ENCODE measurements at regions not wholly inside any gene's neighbourhood (a gene's known extent, or its start where the extent isn't known, plus 50 kb on each side); places are given as distances from the start of the nearest gene placed in this dataset.

DNA sequence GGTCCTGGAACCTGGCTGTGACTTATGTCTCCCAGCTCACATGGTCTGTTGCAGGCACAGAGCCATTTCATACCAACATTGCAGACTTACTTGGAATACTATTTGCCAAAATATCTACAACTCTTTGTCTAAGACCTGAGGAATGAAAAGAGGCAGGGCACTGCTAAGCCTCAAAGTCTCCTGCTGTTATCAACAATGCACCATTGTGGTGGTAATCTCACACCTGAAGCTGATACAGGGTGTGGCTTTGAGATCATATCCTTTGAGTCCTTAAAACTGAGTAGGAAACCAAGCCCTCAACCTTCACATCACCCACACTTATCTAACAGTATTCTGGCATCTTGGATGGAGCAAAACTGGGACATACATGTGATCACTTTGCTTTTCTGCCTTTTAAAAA lies 782.0 kb downstream of the EPHA3 start:
- Histone ChIP-seq H3K79me2 (replicated peaks; ENCODE audit: insufficient read depth, low read length) (no peaks in the 10 kb centered on the region), H3K9me3 (ENCODE audit: low read length) (no peaks in the 10 kb centered on the region), H2AFZ (ENCODE audit: low read depth, low read length) (no peak overlapping the region)

DNA sequence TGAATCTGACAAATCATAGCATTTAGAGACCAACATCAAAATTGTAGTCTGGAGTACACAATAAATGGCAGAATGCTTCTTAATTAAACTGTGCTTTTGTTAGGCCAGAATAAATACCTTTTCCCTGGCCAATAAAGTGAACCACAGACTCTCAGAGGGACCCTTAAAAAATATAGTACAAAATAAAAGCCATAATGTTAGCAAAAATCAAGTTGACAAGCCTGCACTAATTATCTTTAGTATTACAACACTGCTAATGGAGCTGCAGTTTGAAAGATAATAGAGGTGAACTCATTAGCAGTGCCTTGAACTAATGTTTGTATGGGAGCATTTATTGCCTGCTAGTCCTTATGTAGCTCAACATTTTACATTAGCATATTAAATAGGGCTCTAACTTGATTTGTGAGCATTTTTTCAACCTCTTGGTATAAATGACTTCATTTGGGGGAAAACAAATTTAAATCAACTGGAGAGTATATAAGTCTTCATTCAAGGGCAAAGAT lies 801.3 kb downstream of the EPHA3 start:
- no peaks in the 10 kb centered on the region for H3K79me2 ChIP-seq (replicated peaks; ENCODE audit: insufficient read depth, low read length)
- no peak overlapping the region for H3K4me3 ChIP-seq (ENCODE audit: low read length)
- H3K27me3 ChIP-seq (ENCODE audit: insufficient read depth, low read depth, low read length): no peaks in the 10 kb centered on the region
- no peaks in the 10 kb centered on the region for H3K9me2 ChIP-seq (ENCODE audit: insufficient read depth, low read length)
- no peaks in the 10 kb centered on the region for H4K20me1 ChIP-seq (ENCODE audit: insufficient read depth)
- H3K36me3 ChIP-seq (ENCODE audit: insufficient read depth, low read length): no peaks in the 10 kb centered on the region
- H2AFZ ChIP-seq (ENCODE audit: low read depth, low read length): no peak overlapping the region
- no peak overlapping the region for H3K9ac ChIP-seq (ENCODE audit: low read length)
- no peak overlapping the region for H3K4me2 ChIP-seq (ENCODE audit: low read length)
- peaks cover 8% of the 10 kb centered on the region for H3K9me3 ChIP-seq (ENCODE audit: low read length)
- no peak overlapping the region for H3K27ac ChIP-seq (ENCODE audit: low read length)
- TF ChIP-seq SMC3 (conservative IDR thresholded peaks at IDR 0.05; ENCODE audit: poor library complexity): no peak
- no peak for TF ChIP-seq POLR2AphosphoS5 (IDR thresholded peaks at IDR 0.05)
- no peak for TF ChIP-seq EZH2 (IDR thresholded peaks at IDR 0.05; ENCODE audit: borderline replicate concordance, insufficient read depth, low read length, poor library complexity, severe bottlenecking)
- TF ChIP-seq MXI1 (conservative IDR thresholded peaks at IDR 0.05; ENCODE audit: poor library complexity, severe bottlenecking): no peak
- no peak for TF ChIP-seq RAD21 (conservative IDR thresholded peaks at IDR 0.05)
- no peak for TF ChIP-seq EP300 (conservative IDR thresholded peaks at IDR 0.05; ENCODE audit: poor library complexity, severe bottlenecking)
- TF ChIP-seq, protein P1, sequence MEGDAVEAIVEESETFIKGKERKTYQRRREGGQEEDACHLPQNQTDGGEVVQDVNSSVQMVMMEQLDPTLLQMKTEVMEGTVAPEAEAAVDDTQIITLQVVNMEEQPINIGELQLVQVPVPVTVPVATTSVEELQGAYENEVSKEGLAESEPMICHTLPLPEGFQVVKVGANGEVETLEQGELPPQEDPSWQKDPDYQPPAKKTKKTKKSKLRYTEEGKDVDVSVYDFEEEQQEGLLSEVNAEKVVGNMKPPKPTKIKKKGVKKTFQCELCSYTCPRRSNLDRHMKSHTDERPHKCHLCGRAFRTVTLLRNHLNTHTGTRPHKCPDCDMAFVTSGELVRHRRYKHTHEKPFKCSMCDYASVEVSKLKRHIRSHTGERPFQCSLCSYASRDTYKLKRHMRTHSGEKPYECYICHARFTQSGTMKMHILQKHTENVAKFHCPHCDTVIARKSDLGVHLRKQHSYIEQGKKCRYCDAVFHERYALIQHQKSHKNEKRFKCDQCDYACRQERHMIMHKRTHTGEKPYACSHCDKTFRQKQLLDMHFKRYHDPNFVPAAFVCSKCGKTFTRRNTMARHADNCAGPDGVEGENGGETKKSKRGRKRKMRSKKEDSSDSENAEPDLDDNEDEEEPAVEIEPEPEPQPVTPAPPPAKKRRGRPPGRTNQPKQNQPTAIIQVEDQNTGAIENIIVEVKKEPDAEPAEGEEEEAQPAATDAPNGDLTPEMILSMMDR (IDR thresholded peaks at IDR 0.05; ENCODE audit: poor library complexity, severe bottlenecking): no peak
- no peak for TF ChIP-seq TAF1 (IDR thresholded peaks at IDR 0.05; ENCODE audit: low read depth)
- TF ChIP-seq, protein P2, sequence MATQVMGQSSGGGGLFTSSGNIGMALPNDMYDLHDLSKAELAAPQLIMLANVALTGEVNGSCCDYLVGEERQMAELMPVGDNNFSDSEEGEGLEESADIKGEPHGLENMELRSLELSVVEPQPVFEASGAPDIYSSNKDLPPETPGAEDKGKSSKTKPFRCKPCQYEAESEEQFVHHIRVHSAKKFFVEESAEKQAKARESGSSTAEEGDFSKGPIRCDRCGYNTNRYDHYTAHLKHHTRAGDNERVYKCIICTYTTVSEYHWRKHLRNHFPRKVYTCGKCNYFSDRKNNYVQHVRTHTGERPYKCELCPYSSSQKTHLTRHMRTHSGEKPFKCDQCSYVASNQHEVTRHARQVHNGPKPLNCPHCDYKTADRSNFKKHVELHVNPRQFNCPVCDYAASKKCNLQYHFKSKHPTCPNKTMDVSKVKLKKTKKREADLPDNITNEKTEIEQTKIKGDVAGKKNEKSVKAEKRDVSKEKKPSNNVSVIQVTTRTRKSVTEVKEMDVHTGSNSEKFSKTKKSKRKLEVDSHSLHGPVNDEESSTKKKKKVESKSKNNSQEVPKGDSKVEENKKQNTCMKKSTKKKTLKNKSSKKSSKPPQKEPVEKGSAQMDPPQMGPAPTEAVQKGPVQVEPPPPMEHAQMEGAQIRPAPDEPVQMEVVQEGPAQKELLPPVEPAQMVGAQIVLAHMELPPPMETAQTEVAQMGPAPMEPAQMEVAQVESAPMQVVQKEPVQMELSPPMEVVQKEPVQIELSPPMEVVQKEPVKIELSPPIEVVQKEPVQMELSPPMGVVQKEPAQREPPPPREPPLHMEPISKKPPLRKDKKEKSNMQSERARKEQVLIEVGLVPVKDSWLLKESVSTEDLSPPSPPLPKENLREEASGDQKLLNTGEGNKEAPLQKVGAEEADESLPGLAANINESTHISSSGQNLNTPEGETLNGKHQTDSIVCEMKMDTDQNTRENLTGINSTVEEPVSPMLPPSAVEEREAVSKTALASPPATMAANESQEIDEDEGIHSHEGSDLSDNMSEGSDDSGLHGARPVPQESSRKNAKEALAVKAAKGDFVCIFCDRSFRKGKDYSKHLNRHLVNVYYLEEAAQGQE (IDR thresholded peaks at IDR 0.05; ENCODE audit: borderline replicate concordance): no peak
- H3F3A ChIP-seq (ENCODE audit: insufficient read depth, low read length, poor library complexity, severe bottlenecking): no peaks in the 10 kb centered on the region

More for the DNA sequence above, 782.0 kb downstream of the EPHA3 start:
- Histone ChIP-seq H3K4me3 (ENCODE audit: low read length) (no peak overlapping the region), H3K9ac (ENCODE audit: low read length) (no peak overlapping the region), H4K20me1 (ENCODE audit: insufficient read depth) (no peaks in the 10 kb centered on the region), H3F3A (ENCODE audit: insufficient read depth, low read length, poor library complexity, severe bottlenecking) (no peaks in the 10 kb centered on the region), H3K27ac (ENCODE audit: low read length) (no peak overlapping the region), H3K9me2 (ENCODE audit: insufficient read depth, low read length) (no peaks in the 10 kb centered on the region), H3K4me2 (ENCODE audit: low read length) (no peak overlapping the region), H3K36me3 (ENCODE audit: insufficient read depth, low read length) (no peaks in the 10 kb centered on the region), H3K27me3 (ENCODE audit: insufficient read depth, low read depth, low read length) (no peaks in the 10 kb centered on the region)
- TF ChIP-seq EZH2 (IDR thresholded peaks at IDR 0.05; ENCODE audit: borderline replicate concordance, insufficient read depth, low read length, poor library complexity, severe bottlenecking): no peak
- TF ChIP-seq TAF1 (IDR thresholded peaks at IDR 0.05; ENCODE audit: low read depth): no peak
- TF ChIP-seq, protein P1 (IDR thresholded peaks at IDR 0.05; ENCODE audit: poor library complexity, severe bottlenecking): no peak
- no peak for TF ChIP-seq SMC3 (conservative IDR thresholded peaks at IDR 0.05; ENCODE audit: poor library complexity)
- no peak for TF ChIP-seq MXI1 (conservative IDR thresholded peaks at IDR 0.05; ENCODE audit: poor library complexity, severe bottlenecking)
- TF ChIP-seq, protein P2 (IDR thresholded peaks at IDR 0.05; ENCODE audit: borderline replicate concordance): no peak
- no peak for TF ChIP-seq POLR2AphosphoS5 (IDR thresholded peaks at IDR 0.05)
- TF ChIP-seq EP300 (conservative IDR thresholded peaks at IDR 0.05; ENCODE audit: poor library complexity, severe bottlenecking): no peak
